Peyer's patch (tissue), 4 donors: ENCODE measurements at regions not wholly inside any gene's neighbourhood (a gene's known extent, or its start where the extent isn't known, plus 50 kb on each side); places are given as distances from the start of the nearest gene placed in this dataset.
"Not testable (repeated sequence)": the region's sequence is repeated elsewhere in the genome, so short reads cannot be mapped to it uniquely, and the experiment has no call there.

Experiments used
- DNase-seq, 3 donors: peaks; one replicate each; pipeline ENCODE4 v3.0.0-alpha.2; 2017 to 2019
- H3K27ac ChIP-seq, 4 donors: fragments of 200-600 bp; sonication (generic); one replicate each; pipeline ENCODE4 v1.5.1; 2016 to 2019
- H3K27me3 ChIP-seq, 2 donors: fragments of 200-600 bp; sonication (generic); one replicate each; pipeline ENCODE4 v1.5.1; 2019
- H3K36me3 ChIP-seq, 3 donors: fragments of 200-600 bp; sonication (generic); one replicate each; pipeline ENCODE4 v1.5.1; 2016 to 2019
- H3K4me1 ChIP-seq, 4 donors: fragments of 200-600 bp; sonication (generic); one replicate each; pipeline ENCODE4 v1.5.1; 2016 to 2019
- H3K4me3 ChIP-seq, 4 donors: fragments of 200-600 bp; sonication (generic); 1 replicate in 3 of 4; 2 replicates in 1 of 4; pipeline ENCODE4 v1.5.1; 2016 to 2019; ENCODE audit warnings: mild to moderate bottlenecking in 1 of 4
- H3K9me3 ChIP-seq, 4 donors: fragments of 200-600 bp; sonication (generic); one replicate each; pipeline ENCODE4 v1.5.1; 2016 to 2019; ENCODE audit warnings: mild to moderate bottlenecking in 1 of 4
- CTCF ChIP-seq, 6 experiments: fragments of 450-650 bp in 4 of 6; fragments of 200-600 bp in 2 of 6; sonication (generic) in 1 of 6; IDR thresholded peaks; one replicate each; pipeline ENCODE4 v1.5.1; 2017 to 2019; ENCODE audit warnings: antibody characterized with exemption in 6 of 6, mild to moderate bottlenecking in 3 of 6, moderate library complexity in 1 of 6
- POLR2A ChIP-seq, 2 donors: fragments of 450-650 bp; IDR thresholded peaks; one replicate each; pipeline ENCODE4 v1.5.1; 2017; ENCODE audit warnings: antibody characterized with exemption in 2 of 2, mild to moderate bottlenecking in 2 of 2, moderate library complexity in 2 of 2

- Histone ChIP-seq H3K36me3 (no peaks in the 10 kb centered on the region), H3K4me1 (no peaks in the 10 kb centered on the region), H3K27ac (no peak overlapping the region), H3K4me3 (no peak overlapping the region), H3K9me3 (no peaks in the 10 kb centered on the region), H3K27me3 (no peaks in the 10 kb centered on the region)
- no peak for DNase-seq
- TF ChIP-seq CTCF (IDR thresholded peaks at IDR 0.05) (no peak), POLR2A (IDR thresholded peaks at IDR 0.05) (no peak)
Measured at GRCh38 chr4:116233971-116234370, 851.4 kb downstream of the TRAM1L1 start.

GRCh38 chr4:116231999-116232398 lies 853.4 kb downstream of the TRAM1L1 start:
- not testable (repeated sequence) for H3K36me3 ChIP-seq

GRCh38 chr4:116229420-116229819 lies 856.0 kb downstream of the TRAM1L1 start:
- DNase-seq: no peak
- TF ChIP-seq POLR2A (IDR thresholded peaks at IDR 0.05) (no peak), CTCF (IDR thresholded peaks at IDR 0.05) (no peak)
- Histone ChIP-seq H3K4me1 (no peaks in the 10 kb centered on the region), H3K27me3 (no peaks in the 10 kb centered on the region), H3K27ac (no peak overlapping the region), H3K4me3 (no peak overlapping the region), H3K36me3 (no peaks in the 10 kb centered on the region), H3K9me3 (no peaks in the 10 kb centered on the region)

More at GRCh38 chr4:116231999-116232398, 853.4 kb downstream of the TRAM1L1 start:
- not testable (repeated sequence) for DNase-seq, H3K27ac ChIP-seq, H3K4me1 ChIP-seq, H3K4me3 ChIP-seq, H3K9me3 ChIP-seq, H3K27me3 ChIP-seq

- no peaks in the 10 kb centered on the region for H3K4me1 ChIP-seq
- no peak for TF ChIP-seq POLR2A (IDR thresholded peaks at IDR 0.05)
- no peak for TF ChIP-seq CTCF (IDR thresholded peaks at IDR 0.05)
- DNase-seq: no peak
- H3K27ac ChIP-seq: no peak overlapping the region
- H3K4me3 ChIP-seq: no peak overlapping the region
- no peaks in the 10 kb centered on the region for H3K9me3 ChIP-seq
- no peaks in the 10 kb centered on the region for H3K36me3 ChIP-seq
- H3K27me3 ChIP-seq: no peaks in the 10 kb centered on the region
Measured at GRCh38 chr4:116223040-116223732, 862.2 kb downstream of the TRAM1L1 start.

DNA sequence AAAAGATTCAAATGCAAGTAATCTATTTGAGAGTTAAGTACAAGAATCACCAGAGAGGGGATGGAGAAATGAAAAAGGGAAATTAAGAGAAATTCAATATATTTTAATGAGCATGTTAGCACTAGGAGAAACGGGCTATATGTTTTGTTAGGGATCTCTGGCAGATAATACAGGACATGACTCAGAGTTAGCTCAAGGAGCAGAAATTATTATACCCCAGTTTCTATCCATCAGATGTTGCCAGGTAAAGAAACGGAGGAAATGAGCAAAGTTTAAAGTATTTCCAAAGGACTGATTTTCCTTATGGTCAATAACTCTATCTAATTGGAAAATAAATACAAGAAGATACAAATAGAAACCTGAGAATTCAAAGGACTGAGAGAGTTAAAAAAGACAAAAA lies 867.6 kb downstream of the TRAM1L1 start:
- TF ChIP-seq POLR2A (IDR thresholded peaks at IDR 0.05): no peak
- no peak for TF ChIP-seq CTCF (IDR thresholded peaks at IDR 0.05)
- Histone ChIP-seq H3K27me3 (no peaks in the 10 kb centered on the region), H3K9me3 (no peaks in the 10 kb centered on the region), H3K27ac (no peak overlapping the region), H3K4me1 (no peaks in the 10 kb centered on the region), H3K36me3 (no peaks in the 10 kb centered on the region), H3K4me3 (no peak overlapping the region)
- DNase-seq: no peak

DNA sequence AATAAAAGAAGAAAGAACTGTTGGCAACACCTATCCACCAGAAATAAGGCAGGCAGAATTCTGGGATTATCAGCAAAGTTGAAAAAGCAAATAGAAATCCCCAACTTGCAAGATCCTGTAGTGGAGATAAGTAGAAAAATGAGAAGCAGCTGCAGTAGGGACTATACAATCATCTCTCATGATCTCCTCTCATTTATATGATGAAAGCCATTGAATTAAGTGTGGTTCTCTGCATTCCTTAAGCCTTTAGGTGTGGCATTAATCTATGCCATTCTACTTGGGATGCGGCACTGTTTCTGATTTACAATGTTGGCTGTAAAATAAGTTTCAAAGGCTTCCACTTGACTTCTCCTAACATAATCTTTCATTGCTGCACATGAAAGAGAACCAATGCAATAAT lies 869.8 kb downstream of the TRAM1L1 start:
- no peaks in the 10 kb centered on the region for H3K27me3 ChIP-seq
- no peak for DNase-seq

More for the DNA sequence above, 869.8 kb downstream of the TRAM1L1 start:
- Histone ChIP-seq H3K9me3 (no peaks in the 10 kb centered on the region), H3K4me1 (no peaks in the 10 kb centered on the region), H3K36me3 (no peaks in the 10 kb centered on the region), H3K27ac (no peak overlapping the region), H3K4me3 (no peak overlapping the region)
- TF ChIP-seq CTCF (IDR thresholded peaks at IDR 0.05) (no peak), POLR2A (IDR thresholded peaks at IDR 0.05) (no peak)
